Spleen (tissue), 11 donors: ENCODE measurements at regions not wholly inside any gene's neighbourhood (a gene's known extent, or its start where the extent isn't known, plus 50 kb on each side); places are given as distances from the start of the nearest gene placed in this dataset.

Source experiments
- DNase-seq: peaks from one replicate; pipeline ENCODE4 v3.0.0-alpha.2; 2020
- H3K27ac ChIP-seq, 8 donors: fragments of 200-600 bp; sonication (generic) in 7 of 8; 1 replicate in 4 of 8; 2 replicates in 4 of 8; pipeline versions ENCODE4 v1.5.0 to v1.8.0; 2016 to 2021; ENCODE audit warnings: inconsistent platforms in 4 of 8, mild to moderate bottlenecking in 4 of 8, moderate library complexity in 1 of 8
- H3K27me3 ChIP-seq, 7 donors: fragments of 200-600 bp; sonication (generic) in 6 of 7; replicated peaks in 1 of 7; 1 replicate in 4 of 7; 2 replicates in 3 of 7; pipeline versions ENCODE4 v1.5.0 to v1.8.0; 2016 to 2021; ENCODE audit warnings: inconsistent platforms in 3 of 7, mild to moderate bottlenecking in 1 of 7
- H3K36me3 ChIP-seq, 6 donors: fragments of 200-600 bp; sonication (generic) in 5 of 6; 1 replicate in 4 of 6; 2 replicates in 2 of 6; pipeline versions ENCODE4 v1.5.0 to v1.8.0; 2016 to 2021; ENCODE audit warnings: inconsistent platforms in 2 of 6
- H3K4me1 ChIP-seq, 6 donors: fragments of 200-600 bp; sonication (generic) in 5 of 6; 1 replicate in 3 of 6; 2 replicates in 3 of 6; pipeline versions ENCODE4 v1.5.0 to v1.8.0; 2016 to 2021; ENCODE audit warnings: inconsistent platforms in 3 of 6
- H3K4me3 ChIP-seq, 8 donors: fragments of 200-600 bp; sonication (generic) in 7 of 8; 1 replicate in 4 of 8; 2 replicates in 4 of 8; pipeline versions ENCODE4 v1.5.0 to v1.8.0; 2016 to 2021; ENCODE audit warnings: inconsistent platforms in 4 of 8, mild to moderate bottlenecking in 4 of 8, moderate library complexity in 2 of 8
- H3K9me3 ChIP-seq, 8 donors: fragments of 200-600 bp; sonication (generic) in 7 of 8; 1 replicate in 4 of 8; 2 replicates in 4 of 8; pipeline versions ENCODE4 v1.5.0 to v1.8.0; 2016 to 2021; ENCODE audit warnings: inconsistent platforms in 4 of 8
- CTCF ChIP-seq, 11 experiments: fragments of 200-600 bp in 7 of 11; fragments of 450-650 bp in 4 of 11; sonication (generic) in 4 of 11; IDR thresholded peaks in 8 of 11; conservative IDR thresholded peaks in 3 of 11; 1 replicate in 7 of 11; 2 replicates in 4 of 11; pipeline versions ENCODE4 v1.4.0 to v1.8.0; 2016 to 2021; ENCODE audit warnings: antibody characterized with exemption in 11 of 11, inconsistent platforms in 4 of 11, mild to moderate bottlenecking in 1 of 11
- POLR2A ChIP-seq, 3 donors: fragments of 450-650 bp; IDR thresholded peaks; one replicate each; pipeline ENCODE4 v1.5.1; 2017; ENCODE audit warnings: antibody characterized with exemption in 3 of 3, mild to moderate bottlenecking in 1 of 3
- POLR2AphosphoS5 ChIP-seq, 3 donors: sonication (generic); formaldehyde crosslinking; IDR thresholded peaks; one replicate each; pipeline ENCODE4 v1.5.1; 2017; ENCODE audit warnings: antibody characterized with exemption in 3 of 3
- WGBS, 5 donors: extraction: QIAGEN DNeasy Blood & Tissue Kit in 3 of 5; methylation state at CpG; one replicate each; pipeline versions ENCODE4 v1.1.5 to v1.1.7; 2013 to 2018; 5-methylcytosine and 5-hydroxymethylcytosine counted together
- intact Hi-C: fragments of 100-400 bp; cut with DNase I; formaldehyde crosslinking; loops from one replicate; pipeline ENCODE4 v1.15.0; 2023; ENCODE audit warnings: low total_unique reads
- donor health status: healthy with polysubstance abuse.
- donor health status: DM: no; HTN: no; CAD: no; lungs with moderate emphysema.
- donor health status: DM: no; HTN: no; CAD: no.
- donor health status: Bipolar disorder and iron deficiency.
- donor health status: healthy.
- donor health status: DM: no; HTN: no; CAD: no.
- donor health status: DM: yes; HTN: yes; CAD: no.

- intact Hi-C loops, result no loop called here
- Histone ChIP-seq H3K9me3 (no peaks in the 10 kb centered on the region), H3K27me3 (peaks cover 0 to 30% (median 0%) of the 10 kb centered on the region in 7 donors), H3K36me3 (no peaks in the 10 kb centered on the region), H3K4me1 (no peaks in the 10 kb centered on the region), H3K27ac (no peak overlapping the region), H3K4me3 (no peak overlapping the region)
- TF ChIP-seq POLR2A (IDR thresholded peaks at IDR 0.05) (no peak), CTCF (IDR thresholded peaks at IDR 0.05 in 8 of 11, conservative IDR thresholded peaks at IDR 0.05 in 3 of 11) (no peak), POLR2AphosphoS5 (IDR thresholded peaks at IDR 0.05) (no peak)
- DNase-seq, result no peak
- 92 to 96% (median 93%) methylated on average over 4 of the region's 4 CpGs for WGBS, 5 donors
Observed at GRCh38 chr15:70401709-70402108, 304.0 kb upstream of the TLE3 start.

DNA sequence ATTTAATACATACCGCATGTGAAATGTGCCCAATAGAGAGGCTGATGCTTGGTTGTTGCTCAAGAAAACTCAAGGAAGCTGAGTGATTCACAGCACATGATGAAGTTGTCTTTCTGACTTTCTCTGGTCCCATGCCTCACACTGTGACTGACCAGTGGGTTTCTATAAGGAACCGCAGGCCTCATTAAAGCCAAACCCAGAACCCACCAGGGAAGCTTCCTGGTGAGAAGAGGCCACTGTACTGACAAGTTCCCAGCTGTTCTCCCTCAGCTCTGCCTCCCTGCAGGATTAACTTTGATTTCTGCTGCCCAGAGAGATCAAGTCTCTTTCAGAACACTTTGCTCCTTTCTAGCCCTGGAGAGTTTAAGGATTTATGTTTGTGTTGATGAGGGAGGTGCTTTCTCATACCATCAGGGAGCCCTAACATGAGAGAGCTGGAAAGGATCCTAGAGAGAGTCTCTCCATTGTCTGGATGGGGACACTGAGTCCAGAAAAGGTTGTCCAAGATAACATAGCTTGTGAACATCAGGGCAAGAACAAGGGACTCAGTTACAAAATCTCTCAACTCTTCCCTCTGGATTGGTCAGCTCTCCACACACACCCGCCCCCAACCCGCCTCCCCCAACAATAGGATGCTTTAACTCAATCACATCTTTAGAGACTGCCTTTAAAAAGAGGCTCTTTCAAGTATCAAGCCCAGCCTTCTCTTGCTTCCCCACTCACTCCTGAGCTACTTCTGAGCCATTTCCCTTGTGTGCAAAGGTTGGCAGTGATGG is 303.2 kb upstream of the TLE3 start:
- Histone ChIP-seq H3K4me1 (no peaks in the 10 kb centered on the region), H3K36me3 (no peaks in the 10 kb centered on the region), H3K9me3 (no peaks in the 10 kb centered on the region), H3K4me3 (no peak overlapping the region), H3K27me3 (peaks cover 0 to 31% (median 0%) of the 10 kb centered on the region in 7 donors), H3K27ac (no peak overlapping the region)
- no peak for DNase-seq
- TF ChIP-seq POLR2AphosphoS5 (IDR thresholded peaks at IDR 0.05) (no peak), CTCF (IDR thresholded peaks at IDR 0.05 in 8 of 11, conservative IDR thresholded peaks at IDR 0.05 in 3 of 11) (no peak), POLR2A (IDR thresholded peaks at IDR 0.05) (no peak)
- intact Hi-C loops, result no loop called here
- 88 to 95% (median 93%) methylated on average over 4 of the region's 4 CpGs for WGBS, 5 donors

DNA sequence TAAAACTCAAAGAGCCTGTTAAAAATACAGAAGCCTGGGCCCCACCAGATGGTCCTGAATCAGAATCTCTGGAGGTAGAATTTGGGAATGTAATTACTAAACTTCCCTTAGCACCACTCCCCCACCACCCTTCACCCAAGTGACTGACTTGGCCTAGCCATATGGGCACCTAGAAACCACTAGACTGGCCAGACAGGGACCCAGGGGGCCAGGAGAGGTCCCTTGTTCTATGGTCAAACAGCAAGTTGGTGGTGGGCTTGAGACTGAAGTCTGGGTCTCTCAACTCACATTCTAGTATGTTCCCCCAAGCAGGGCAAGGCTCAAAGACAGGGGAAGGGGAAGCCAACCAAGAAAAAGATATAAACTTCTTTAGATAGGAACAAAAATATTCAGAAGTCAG is 301.5 kb upstream of the TLE3 start:
- Histone ChIP-seq H3K4me3 (no peak overlapping the region), H3K27me3 (peaks cover 0 to 41% (median 3%) of the 10 kb centered on the region in 7 donors), H3K4me1 (no peaks in the 10 kb centered on the region), H3K27ac (no peak overlapping the region), H3K9me3 (no peaks in the 10 kb centered on the region), H3K36me3 (no peaks in the 10 kb centered on the region)
- DNase-seq, result no peak
- TF ChIP-seq CTCF (IDR thresholded peaks at IDR 0.05 in 8 of 11, conservative IDR thresholded peaks at IDR 0.05 in 3 of 11) (no peak), POLR2AphosphoS5 (IDR thresholded peaks at IDR 0.05) (no peak), POLR2A (IDR thresholded peaks at IDR 0.05) (no peak)
- intact Hi-C loops, result no loop called here

DNA sequence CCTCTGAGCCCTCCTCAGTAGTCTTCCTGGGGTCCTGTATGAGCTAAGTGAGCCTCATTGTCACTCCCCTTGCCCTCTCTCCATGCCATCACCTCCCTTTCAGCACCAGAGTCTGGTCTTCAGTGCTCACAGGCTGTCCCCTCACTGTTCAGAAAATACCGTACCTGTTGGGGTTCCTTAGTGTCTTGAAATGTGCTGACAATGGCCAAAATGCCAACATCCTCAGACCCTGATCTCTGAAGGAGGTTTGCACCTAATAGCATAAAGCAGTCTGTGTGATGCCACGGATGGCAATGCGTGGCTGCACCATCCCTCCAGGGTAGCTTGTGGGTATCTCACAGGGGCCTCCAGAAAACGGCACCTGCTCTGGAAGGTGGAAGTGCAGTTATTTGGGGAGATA is 301.0 kb upstream of the TLE3 start:
- no peaks in the 10 kb centered on the region for H3K9me3 ChIP-seq
- WGBS, 5 donors, result 92 to 99% (median 94%) methylated on average over 4 of the region's 4 CpGs
- DNase-seq, result no peak
- H3K27ac ChIP-seq, result no peak overlapping the region
- no peaks in the 10 kb centered on the region for H3K4me1 ChIP-seq
- peaks cover 0 to 41% (median 5%) of the 10 kb centered on the region in 7 donors for H3K27me3 ChIP-seq
- H3K36me3 ChIP-seq, result no peaks in the 10 kb centered on the region
- no peak overlapping the region for H3K4me3 ChIP-seq
- intact Hi-C loops, result no loop called here
- TF ChIP-seq POLR2AphosphoS5 (IDR thresholded peaks at IDR 0.05) (no peak), CTCF (IDR thresholded peaks at IDR 0.05 in 8 of 11, conservative IDR thresholded peaks at IDR 0.05 in 3 of 11) (no peak), POLR2A (IDR thresholded peaks at IDR 0.05) (no peak)
